NB4 (cell line): ENCODE measurements at regions not wholly inside any gene's neighbourhood (a gene's known extent, or its start where the extent isn't known, plus 50 kb on each side); places are given as distances from the start of the nearest gene placed in this dataset.

ENCODE experiments used
- DNase-seq: peaks from one replicate; pipeline ENCODE4 v3.0.0; 2010; ENCODE audit warnings: low read depth
- H3K4me3 ChIP-seq: one replicate; pipeline ENCODE4 v1.5.1; 2011; ENCODE audit warnings: mild to moderate bottlenecking, low read depth, low read length, moderate library complexity
- MYC ChIP-seq: IDR thresholded peaks from 2 replicates; pipeline ENCODE4 v1.6.1; 2011; ENCODE audit warnings: low read depth, low read length
- POLR2A ChIP-seq: IDR thresholded peaks from 2 replicates; pipeline ENCODE4 v1.6.1; 2011; ENCODE audit warnings: mild to moderate bottlenecking; ENCODE audit not compliant: insufficient read length; ENCODE audit errors: extremely low read depth
- TF ChIP-seq, protein P1 (sequence below): IDR thresholded peaks from 2 replicates; pipeline ENCODE4 v1.6.1; 2011; ENCODE audit warnings: low read depth, low read length
- TF ChIP-seq, protein P2 (sequence below): IDR thresholded peaks from one replicate; pipeline ENCODE4 v1.5.1; 2012; ENCODE audit warnings: low read depth, low read length

DNA sequence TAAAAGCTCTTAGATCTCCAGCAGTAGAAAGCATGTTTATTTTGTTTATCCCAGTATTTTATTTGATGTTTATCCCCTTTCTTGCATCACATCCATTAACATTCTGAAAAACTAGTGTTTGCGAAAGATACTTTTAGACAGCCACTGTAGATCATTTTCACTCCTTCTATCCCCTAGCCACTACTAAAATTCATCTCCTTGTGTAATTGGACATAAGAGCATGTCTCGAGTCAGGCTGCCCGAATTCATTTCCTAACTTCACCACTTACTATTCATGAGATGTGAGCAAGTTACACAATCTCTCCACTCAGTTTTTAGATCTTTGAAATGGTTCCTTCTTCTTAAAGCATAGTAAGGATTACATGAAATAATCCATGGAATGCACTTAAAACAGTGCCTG is 514.0 kb downstream of the KLF5 start:
- peak; percentile 5 for DNase-seq
- H3K4me3 ChIP-seq: no peak overlapping the region
- TF ChIP-seq, protein P1, sequence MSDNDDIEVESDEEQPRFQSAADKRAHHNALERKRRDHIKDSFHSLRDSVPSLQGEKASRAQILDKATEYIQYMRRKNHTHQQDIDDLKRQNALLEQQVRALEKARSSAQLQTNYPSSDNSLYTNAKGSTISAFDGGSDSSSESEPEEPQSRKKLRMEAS: no peak
- TF ChIP-seq MYC: no peak
- no peak for TF ChIP-seq POLR2A
- TF ChIP-seq, protein P2, sequence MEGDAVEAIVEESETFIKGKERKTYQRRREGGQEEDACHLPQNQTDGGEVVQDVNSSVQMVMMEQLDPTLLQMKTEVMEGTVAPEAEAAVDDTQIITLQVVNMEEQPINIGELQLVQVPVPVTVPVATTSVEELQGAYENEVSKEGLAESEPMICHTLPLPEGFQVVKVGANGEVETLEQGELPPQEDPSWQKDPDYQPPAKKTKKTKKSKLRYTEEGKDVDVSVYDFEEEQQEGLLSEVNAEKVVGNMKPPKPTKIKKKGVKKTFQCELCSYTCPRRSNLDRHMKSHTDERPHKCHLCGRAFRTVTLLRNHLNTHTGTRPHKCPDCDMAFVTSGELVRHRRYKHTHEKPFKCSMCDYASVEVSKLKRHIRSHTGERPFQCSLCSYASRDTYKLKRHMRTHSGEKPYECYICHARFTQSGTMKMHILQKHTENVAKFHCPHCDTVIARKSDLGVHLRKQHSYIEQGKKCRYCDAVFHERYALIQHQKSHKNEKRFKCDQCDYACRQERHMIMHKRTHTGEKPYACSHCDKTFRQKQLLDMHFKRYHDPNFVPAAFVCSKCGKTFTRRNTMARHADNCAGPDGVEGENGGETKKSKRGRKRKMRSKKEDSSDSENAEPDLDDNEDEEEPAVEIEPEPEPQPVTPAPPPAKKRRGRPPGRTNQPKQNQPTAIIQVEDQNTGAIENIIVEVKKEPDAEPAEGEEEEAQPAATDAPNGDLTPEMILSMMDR: no peak

DNA sequence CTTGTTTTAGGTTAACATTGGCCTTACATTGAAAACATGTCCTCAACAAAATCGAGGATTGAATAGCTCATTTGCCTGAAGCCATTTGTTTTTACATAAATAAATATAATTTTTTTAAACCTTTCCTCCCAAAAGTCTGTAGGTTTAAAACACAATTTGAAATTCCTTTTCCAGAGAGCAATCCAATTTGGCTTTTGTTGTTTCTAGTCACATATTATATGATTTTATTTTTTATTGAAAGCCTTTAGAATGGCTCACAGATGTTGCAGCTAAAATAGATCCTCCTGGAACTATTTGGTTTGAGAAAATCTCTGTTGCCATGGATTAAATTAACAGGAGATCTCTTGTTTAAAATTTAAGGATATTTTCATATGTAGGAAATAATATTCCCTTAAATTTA is 512.6 kb downstream of the KLF5 start:
- no peak for TF ChIP-seq POLR2A
- TF ChIP-seq, protein P2: no peak
- TF ChIP-seq, protein P1: no peak
- no peak for TF ChIP-seq MYC
- DNase-seq: no peak
- H3K4me3 ChIP-seq: no peak overlapping the region

DNA sequence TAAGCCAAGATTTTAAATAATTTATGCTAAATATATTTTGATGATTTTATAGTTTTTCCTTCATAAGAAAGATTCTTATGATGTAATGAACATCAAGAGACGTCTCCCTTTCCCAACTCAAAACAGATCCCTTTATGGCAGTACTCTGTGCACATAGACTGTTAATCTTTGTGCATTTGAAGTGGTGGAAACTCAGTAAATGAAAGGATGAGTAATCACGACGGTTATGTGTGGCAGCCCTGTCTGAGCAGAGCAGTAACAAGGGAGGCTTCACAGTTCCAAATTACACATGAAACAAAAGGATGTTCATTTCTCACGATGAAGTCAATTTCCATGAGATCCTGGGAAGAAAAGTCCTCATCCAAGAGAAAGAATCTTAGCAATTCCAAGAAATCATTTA is 498.1 kb downstream of the KLF5 start:
- TF ChIP-seq, protein P1: no peak
- TF ChIP-seq POLR2A (no peak), MYC (no peak)
- TF ChIP-seq, protein P2: no peak
- H3K4me3 ChIP-seq: no peak overlapping the region
- no peak for DNase-seq

DNA sequence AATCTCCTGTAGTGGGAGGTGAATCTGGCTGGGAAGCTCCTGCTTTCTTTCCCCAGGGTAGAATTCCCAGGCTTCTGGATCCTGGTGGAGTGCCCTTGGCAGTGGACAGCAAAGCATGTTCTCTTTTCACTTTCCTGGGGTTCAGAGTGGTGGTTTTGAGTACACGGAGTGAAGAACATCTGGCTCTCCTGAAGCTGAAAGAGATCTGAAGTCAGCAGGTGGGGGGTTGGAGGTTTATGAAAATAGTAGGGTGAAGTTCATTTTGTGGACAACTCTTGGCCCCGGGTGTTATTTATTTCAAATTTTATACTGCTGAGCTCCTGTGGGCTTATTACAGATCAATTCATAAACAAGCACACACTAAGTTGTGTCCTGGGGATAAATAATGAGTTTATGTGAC is 497.3 kb downstream of the KLF5 start:
- DNase-seq: no peak
- TF ChIP-seq POLR2A (no peak), MYC (no peak)
- TF ChIP-seq, protein P2: no peak
- TF ChIP-seq, protein P1: no peak
- H3K4me3 ChIP-seq: no peak overlapping the region

DNA sequence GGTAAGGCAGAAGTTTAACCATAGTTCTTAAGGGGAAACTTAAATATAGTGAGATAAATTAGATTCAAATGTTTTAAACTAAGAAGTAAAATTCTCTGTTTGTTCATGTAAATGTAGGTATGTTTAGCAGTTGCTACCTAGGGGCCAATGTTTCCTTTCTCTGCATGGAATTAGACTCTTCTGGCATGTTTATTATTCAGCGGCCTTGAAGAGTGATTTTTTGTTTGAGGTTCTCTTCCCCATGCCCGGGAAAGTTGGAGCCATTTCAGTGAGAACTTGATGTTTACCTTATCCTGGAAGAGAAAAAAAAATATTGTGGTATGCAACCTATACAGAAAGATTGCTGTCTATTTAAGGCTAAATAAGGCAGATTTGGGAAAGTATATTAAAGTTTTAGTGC is 492.9 kb downstream of the KLF5 start:
- TF ChIP-seq POLR2A (no peak), MYC (no peak)
- TF ChIP-seq, protein P1: no peak
- TF ChIP-seq, protein P2: no peak
- no peak overlapping the region for H3K4me3 ChIP-seq
- DNase-seq: no peak

DNA sequence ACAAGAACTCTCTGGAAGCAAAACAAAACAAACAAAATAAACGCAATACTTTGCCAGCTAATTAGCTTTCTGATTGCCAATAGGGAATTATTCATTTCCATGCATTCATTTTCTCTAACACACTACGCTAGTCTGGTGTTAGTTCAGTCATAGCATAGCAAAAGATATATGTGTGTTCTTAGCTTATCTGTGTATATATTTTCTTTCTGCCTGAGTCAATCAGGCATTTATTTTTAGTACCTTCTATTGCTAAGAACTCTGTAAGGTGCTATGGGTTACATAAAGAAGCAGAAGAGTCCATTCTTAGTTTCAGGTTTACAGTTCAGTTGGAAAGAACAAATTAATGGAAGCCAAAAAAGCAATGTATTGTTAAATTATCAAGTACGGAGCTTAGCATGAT is 490.9 kb downstream of the KLF5 start:
- H3K4me3 ChIP-seq: no peak overlapping the region
- DNase-seq: no peak
- no peak for TF ChIP-seq MYC
